Prostate gland (tissue), 2 donors: ENCODE measurements at regions not wholly inside any gene's neighbourhood (a gene's known extent, or its start where the extent isn't known, plus 50 kb on each side); places are given as distances from the start of the nearest gene placed in this dataset.

ENCODE experiments used
- DNase-seq: peaks from one replicate; pipeline ENCODE4 v3.0.0-alpha.2; 2019; ENCODE audit warnings: low spot score
- H3K27ac ChIP-seq, 2 donors: fragments of 200-600 bp; sonication (generic); 2 replicates each; pipeline ENCODE4 v1.5.1; 2017 to 2019
- H3K27me3 ChIP-seq: fragments of 200-600 bp; sonication (generic); replicated peaks from 2 replicates; pipeline ENCODE4 v1.5.1; 2019; ENCODE audit not compliant: insufficient read depth
- H3K36me3 ChIP-seq, 2 donors: fragments of 200-600 bp; sonication (generic); 1 replicate in 1 of 2; 2 replicates in 1 of 2; pipeline versions ENCODE4 v1.5.1 to v1.8.1; 2017 to 2019
- H3K4me1 ChIP-seq: fragments of 200-600 bp; sonication (generic); replicated peaks from 2 replicates; pipeline ENCODE4 v1.5.1; 2019
- H3K4me3 ChIP-seq, 2 donors: fragments of 200-600 bp; sonication (generic); 2 replicates each; pipeline ENCODE4 v1.5.1; 2017 to 2019
- H3K9me3 ChIP-seq: fragments of 200-600 bp; sonication (generic); 2 replicates; pipeline ENCODE4 v1.5.1; 2017
- POLR2A ChIP-seq: fragments of 450-650 bp; IDR thresholded peaks from one replicate; pipeline ENCODE4 v1.6.1; 2016; ENCODE audit warnings: antibody characterized with exemption, mild to moderate bottlenecking
- POLR2AphosphoS5 ChIP-seq: sonication (generic); formaldehyde crosslinking; IDR thresholded peaks from one replicate; pipeline ENCODE4 v1.6.1; 2017; ENCODE audit warnings: antibody characterized with exemption
- WGBS: methylation state at CpG from one replicate; pipeline ENCODE4 v1.1.5; 2018; 5-methylcytosine and 5-hydroxymethylcytosine counted together
- intact Hi-C: fragments of 100-400 bp; cut with DNase I; formaldehyde crosslinking; loops from one replicate; pipeline ENCODE4 v1.14.2; 2022
- TF ChIP-seq, protein P1 (sequence below), 4 experiments: fragments of 200-600 bp in 2 of 4; fragments of 450-650 bp in 2 of 4; sonication (generic) in 2 of 4; IDR thresholded peaks; 1 replicate in 3 of 4; 2 replicates in 1 of 4; pipeline ENCODE4 v1.5.1; 2016 to 2019; ENCODE audit warnings: antibody characterized with exemption in 4 of 4, mild to moderate bottlenecking in 2 of 4, moderate library complexity in 2 of 4

DNA sequence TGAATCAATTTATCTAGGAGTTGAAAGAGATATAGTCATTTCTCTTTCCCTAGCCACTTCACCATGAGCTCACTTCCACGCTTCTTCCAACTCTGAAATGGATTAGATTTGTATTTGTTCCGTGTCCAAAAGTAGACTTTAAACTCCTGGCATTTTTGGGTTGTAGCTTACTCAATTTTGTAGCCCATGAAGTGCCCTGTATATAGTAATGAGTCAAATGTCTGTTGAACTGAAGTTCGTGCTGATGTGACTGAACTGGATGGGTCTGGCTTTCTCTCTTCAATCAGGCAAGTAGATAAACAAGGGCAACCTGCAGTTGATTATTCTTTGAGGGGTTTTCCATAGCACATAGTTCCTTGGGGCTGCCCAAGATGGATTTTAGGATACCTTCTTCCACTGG, 450.6 kb downstream of the SH2D1A start:
- 82% methylated on average over 3 of the region's 3 CpGs for WGBS
- DNase-seq = no peak
- no peak for TF ChIP-seq POLR2AphosphoS5
- no peak for TF ChIP-seq POLR2A
- TF ChIP-seq, protein P1, sequence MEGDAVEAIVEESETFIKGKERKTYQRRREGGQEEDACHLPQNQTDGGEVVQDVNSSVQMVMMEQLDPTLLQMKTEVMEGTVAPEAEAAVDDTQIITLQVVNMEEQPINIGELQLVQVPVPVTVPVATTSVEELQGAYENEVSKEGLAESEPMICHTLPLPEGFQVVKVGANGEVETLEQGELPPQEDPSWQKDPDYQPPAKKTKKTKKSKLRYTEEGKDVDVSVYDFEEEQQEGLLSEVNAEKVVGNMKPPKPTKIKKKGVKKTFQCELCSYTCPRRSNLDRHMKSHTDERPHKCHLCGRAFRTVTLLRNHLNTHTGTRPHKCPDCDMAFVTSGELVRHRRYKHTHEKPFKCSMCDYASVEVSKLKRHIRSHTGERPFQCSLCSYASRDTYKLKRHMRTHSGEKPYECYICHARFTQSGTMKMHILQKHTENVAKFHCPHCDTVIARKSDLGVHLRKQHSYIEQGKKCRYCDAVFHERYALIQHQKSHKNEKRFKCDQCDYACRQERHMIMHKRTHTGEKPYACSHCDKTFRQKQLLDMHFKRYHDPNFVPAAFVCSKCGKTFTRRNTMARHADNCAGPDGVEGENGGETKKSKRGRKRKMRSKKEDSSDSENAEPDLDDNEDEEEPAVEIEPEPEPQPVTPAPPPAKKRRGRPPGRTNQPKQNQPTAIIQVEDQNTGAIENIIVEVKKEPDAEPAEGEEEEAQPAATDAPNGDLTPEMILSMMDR (IDR thresholded peaks at IDR 0.05) = no peak
- no peaks in the 10 kb centered on the region for H3K4me1 ChIP-seq
- no peaks in the 10 kb centered on the region for H3K36me3 ChIP-seq
- intact Hi-C loops = no loop called here
- H3K27ac ChIP-seq = no peak overlapping the region
- no peaks in the 10 kb centered on the region for H3K27me3 ChIP-seq
- H3K4me3 ChIP-seq = no peak overlapping the region
- no peaks in the 10 kb centered on the region for H3K9me3 ChIP-seq

DNA sequence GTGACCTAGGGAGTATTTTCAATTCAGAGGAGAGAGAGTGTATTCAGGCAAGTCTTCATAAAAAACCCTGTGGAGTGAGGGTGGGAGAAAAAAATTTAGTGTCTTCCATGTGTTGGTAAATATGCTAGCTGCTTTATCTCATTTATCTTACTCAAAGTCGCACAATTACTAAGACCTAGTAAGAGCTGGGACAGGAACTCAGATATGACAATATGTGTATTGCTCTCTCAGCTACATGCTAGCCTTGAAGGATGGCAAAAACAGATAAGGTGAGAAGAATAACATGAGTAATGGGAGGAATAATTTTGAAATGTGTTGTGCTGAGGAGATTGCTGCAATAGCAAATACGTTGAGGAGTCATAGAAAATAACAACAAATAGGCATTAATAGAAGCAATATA, 458.6 kb downstream of the SH2D1A start:
- Histone ChIP-seq H3K4me3 (no peak overlapping the region), H3K4me1 (no peaks in the 10 kb centered on the region), H3K27ac (no peak overlapping the region), H3K36me3 (no peaks in the 10 kb centered on the region), H3K27me3 (no peaks in the 10 kb centered on the region), H3K9me3 (no peaks in the 10 kb centered on the region)
- DNase-seq = no peak
- intact Hi-C loops = no loop called here
- TF ChIP-seq POLR2AphosphoS5 (no peak), POLR2A (no peak)
- TF ChIP-seq, protein P1 (IDR thresholded peaks at IDR 0.05) = no peak
- WGBS = 79% methylated on average over 2 of the region's 2 CpGs

DNA sequence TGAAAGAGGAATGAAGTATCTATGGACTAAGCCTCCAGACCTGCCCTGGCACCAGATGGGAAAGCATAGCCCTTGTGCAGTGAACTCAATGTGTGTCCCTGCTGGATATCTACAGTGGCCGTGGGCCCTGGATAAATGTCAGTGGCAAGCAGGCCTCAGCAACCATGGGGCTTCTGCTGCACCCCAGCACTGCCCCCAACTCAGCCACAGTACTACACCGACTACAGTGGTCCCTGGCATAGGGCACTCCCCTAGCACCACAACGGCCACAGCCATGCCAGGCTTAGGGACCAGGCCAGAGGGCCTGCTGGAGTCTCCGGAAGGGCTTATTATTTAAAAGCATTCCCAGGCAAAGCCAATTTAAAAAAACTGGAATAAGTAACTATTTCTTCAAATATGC, 459.1 kb downstream of the SH2D1A start:
- H3K36me3 ChIP-seq = no peaks in the 10 kb centered on the region
- H3K4me3 ChIP-seq = no peak overlapping the region
- no peaks in the 10 kb centered on the region for H3K27me3 ChIP-seq
- H3K4me1 ChIP-seq = no peaks in the 10 kb centered on the region
- no peaks in the 10 kb centered on the region for H3K9me3 ChIP-seq
- H3K27ac ChIP-seq = no peak overlapping the region
- DNase-seq = no peak
- TF ChIP-seq, protein P1 (IDR thresholded peaks at IDR 0.05) = no peak
- no peak for TF ChIP-seq POLR2AphosphoS5
- TF ChIP-seq POLR2A = no peak
- intact Hi-C loops = no loop called here
- 88% methylated on average over 4 of the region's 4 CpGs for WGBS

DNA sequence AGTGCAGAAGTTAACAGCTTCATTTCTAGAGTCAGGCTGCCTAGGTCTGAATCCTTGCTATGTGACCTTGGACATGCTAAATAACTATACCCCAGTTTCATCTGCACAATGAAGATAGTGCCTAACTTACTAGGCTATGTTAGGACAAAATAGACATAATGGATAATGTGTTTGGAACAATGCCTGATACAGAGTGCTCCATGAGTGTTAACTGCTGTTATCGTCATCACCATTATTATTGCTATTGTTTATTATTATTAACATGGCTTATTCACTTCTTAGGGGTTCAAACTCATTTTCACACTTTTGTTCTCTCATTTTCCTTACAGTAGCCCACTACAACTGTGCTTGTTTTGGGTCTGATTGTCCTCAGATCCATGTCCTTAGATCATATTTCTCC, 467.7 kb downstream of the SH2D1A start:
- DNase-seq = no peak
- no peak overlapping the region for H3K4me3 ChIP-seq
- no peaks in the 10 kb centered on the region for H3K36me3 ChIP-seq
- no peaks in the 10 kb centered on the region for H3K4me1 ChIP-seq
- intact Hi-C loops = no loop called here
- no peak for TF ChIP-seq POLR2AphosphoS5
- TF ChIP-seq, protein P1 (IDR thresholded peaks at IDR 0.05) = no peak
- no peak for TF ChIP-seq POLR2A
- H3K27ac ChIP-seq = no peak overlapping the region
- no peaks in the 10 kb centered on the region for H3K27me3 ChIP-seq
- H3K9me3 ChIP-seq = no peaks in the 10 kb centered on the region
- 84% methylated on average over 1 of the region's 1 CpG for WGBS

DNA sequence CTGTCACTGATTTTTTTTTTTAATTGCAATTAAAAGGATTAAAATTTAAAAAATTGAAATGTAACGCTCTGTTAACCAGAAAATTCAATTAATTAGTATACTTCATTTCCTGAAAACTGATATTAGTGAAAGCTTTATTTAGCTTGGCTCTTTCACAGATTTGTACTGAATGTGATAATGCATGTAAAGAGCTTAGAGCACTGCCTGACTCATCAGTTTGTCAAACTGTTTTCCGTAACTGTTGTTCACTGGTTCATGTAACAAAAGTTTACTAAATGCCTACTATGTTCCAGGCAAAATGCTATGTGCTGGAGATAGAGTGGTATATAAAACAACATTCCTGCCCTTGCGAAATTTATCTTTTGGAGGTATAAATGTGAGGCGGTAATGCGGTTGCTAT, 471.7 kb downstream of the SH2D1A start:
- no peaks in the 10 kb centered on the region for H3K9me3 ChIP-seq
- no peak overlapping the region for H3K27ac ChIP-seq
- no peak for TF ChIP-seq POLR2AphosphoS5
- no peak for TF ChIP-seq POLR2A
- TF ChIP-seq, protein P1 (IDR thresholded peaks at IDR 0.05) = no peak
- intact Hi-C loops = no loop called here
- H3K4me1 ChIP-seq = no peaks in the 10 kb centered on the region
- no peak overlapping the region for H3K4me3 ChIP-seq
- DNase-seq = no peak
- no peaks in the 10 kb centered on the region for H3K36me3 ChIP-seq
- H3K27me3 ChIP-seq = no peaks in the 10 kb centered on the region
- WGBS = 82% methylated on average over 5 of the region's 5 CpGs
